H1 (cell line): ENCODE measurements at regions not wholly inside any gene's neighbourhood (a gene's known extent, or its start where the extent isn't known, plus 50 kb on each side); places are given as distances from the start of the nearest gene placed in this dataset.

ENCODE experiments used
- CTCF ChIA-PET: fragments of 300-600 bp; sonication (Branson Sonifier 250); formaldehyde crosslinking; loops from one replicate; lab custom pipeline; 2021; ENCODE audit not compliant: partially characterized antibody; lab: Charles Lee
- POLR2A ChIA-PET: fragments of 300-600 bp; sonication (Branson Sonifier 250); formaldehyde crosslinking; loops from one replicate; lab custom pipeline; 2021; ENCODE audit warnings: inconsistent platforms; ENCODE audit not compliant: partially characterized antibody; lab: Charles Lee
- DNase-seq, 2 experiments: peaks; one replicate each; pipeline versions ENCODE4 v3.0.0 to v3.0.0-alpha.2; 2010 to 2022; ENCODE audit warnings: low spot score in 2 of 2, low read depth in 1 of 2, mixed read lengths in 1 of 2
- FAIRE-seq: peaks from 2 replicates; lab custom pipeline; 2011; peaks lifted over from hg19 to GRCh38; lab: Jason Lieb, UNC
- H2AFZ ChIP-seq: 2 replicates; pipeline ENCODE4 v1.8.1; 2012; ENCODE audit warnings: low read length, inconsistent platforms
- H2AK5ac ChIP-seq: 2 replicates; pipeline ENCODE4 v1.6.1; 2013; ENCODE audit warnings: low read depth, low read length
- H2BK120ac ChIP-seq: replicated peaks from 2 replicates; pipeline ENCODE3; 2013; ENCODE audit warnings: low read depth, low read length, inconsistent platforms
- H2BK12ac ChIP-seq: 2 replicates; pipeline ENCODE4 v1.6.1; 2013; ENCODE audit warnings: low read depth, low read length
- H2BK15ac ChIP-seq: 2 replicates; pipeline ENCODE4 v1.6.1; 2013; ENCODE audit warnings: low read length
- H2BK20ac ChIP-seq: 2 replicates; pipeline ENCODE4 v1.6.1; 2013; ENCODE audit warnings: low read length
- H2BK5ac ChIP-seq: 2 replicates; pipeline ENCODE4 v1.6.1; 2013; ENCODE audit warnings: low read depth, low read length
- H3K14ac ChIP-seq: 2 replicates; pipeline ENCODE4 v1.6.1; 2013; ENCODE audit warnings: inconsistent platforms; ENCODE audit not compliant: insufficient read length
- H3K18ac ChIP-seq: 2 replicates; pipeline ENCODE4 v1.6.1; 2013; ENCODE audit warnings: low read length; ENCODE audit errors: extremely low read depth
- H3K23ac ChIP-seq: 2 replicates; pipeline ENCODE4 v1.6.1; 2013; ENCODE audit warnings: inconsistent platforms; ENCODE audit not compliant: insufficient read length
- H3K23me2 ChIP-seq: 2 replicates; pipeline ENCODE4 v1.6.1; 2013; ENCODE audit warnings: low read depth, low read length
- H3K27ac ChIP-seq: 2 replicates; pipeline ENCODE4 v1.6.1; 2011; ENCODE audit warnings: low read depth, low read length, inconsistent platforms
- H3K27me3 ChIP-seq, 4 experiments: replicated peaks in 1 of 4; 1 replicate in 1 of 4; 2 replicates in 3 of 4; pipeline versions ENCODE4 v1.6.1 to v1.8.1; 2011 to 2013; ENCODE audit warnings: low read length in 3 of 4, mild to moderate bottlenecking in 3 of 4, inconsistent platforms in 2 of 4, mixed read lengths in 2 of 4, moderate library complexity in 1 of 4; ENCODE audit not compliant: control insufficient read depth in 3 of 4, insufficient read depth in 3 of 4; ENCODE audit errors: extremely low read depth in 1 of 4
- H3K36me3 ChIP-seq, 4 experiments: 2 replicates each; pipeline versions ENCODE4 v1.6.1 to v1.8.1; 2011 to 2013; ENCODE audit warnings: mild to moderate bottlenecking in 4 of 4, low read length in 3 of 4, moderate library complexity in 2 of 4, control low read depth in 1 of 4, inconsistent platforms in 1 of 4; ENCODE audit not compliant: insufficient read depth in 4 of 4, control insufficient read depth in 2 of 4
- H3K4ac ChIP-seq: replicated peaks from 2 replicates; pipeline ENCODE3; 2013; ENCODE audit warnings: low read length, low read depth, mixed read lengths, inconsistent platforms; ENCODE audit not compliant: insufficient read length
- H3K4me1 ChIP-seq, 4 experiments: replicated peaks in 1 of 4; 1 replicate in 1 of 4; 2 replicates in 3 of 4; pipeline versions ENCODE4 v1.6.1 to v1.8.1; 2011 to 2013; ENCODE audit warnings: low read length in 3 of 4, inconsistent platforms in 2 of 4, mixed read lengths in 1 of 4; ENCODE audit not compliant: insufficient read depth in 4 of 4, control insufficient read depth in 3 of 4
- H3K4me2 ChIP-seq, 2 experiments: 2 replicates each; pipeline versions ENCODE4 v1.6.1 to v1.8.1; 2011 to 2013; ENCODE audit warnings: low read depth in 2 of 2, low read length in 2 of 2, control low read depth in 1 of 2, inconsistent platforms in 1 of 2, mild to moderate bottlenecking in 1 of 2; ENCODE audit not compliant: insufficient read depth in 1 of 2
- H3K4me3 ChIP-seq, 4 experiments: fragments of 200-600, 300-600 bp in 1 of 4; sonication (generic), shearing (Covaris generic), sonication (Bioruptor Twin) in 1 of 4; 2 replicates each; pipeline versions ENCODE4 v1.5.1 to v1.8.1; 2011 to 2016; ENCODE audit warnings: low read length in 4 of 4, low read depth in 3 of 4, control low read depth in 2 of 4, inconsistent platforms in 2 of 4, mild to moderate bottlenecking in 2 of 4, mixed read lengths in 1 of 4, moderate library complexity in 1 of 4; ENCODE audit not compliant: insufficient read depth in 2 of 4; ENCODE audit errors: extremely low read depth in 1 of 4
- H3K56ac ChIP-seq: replicated peaks from 2 replicates; pipeline ENCODE3; 2013; ENCODE audit warnings: low read depth, mild to moderate bottlenecking, mixed read lengths, low read length, inconsistent platforms; ENCODE audit not compliant: insufficient read length
- H3K79me1 ChIP-seq: 2 replicates; pipeline ENCODE4 v1.6.1; 2013; ENCODE audit warnings: low read depth, low read length, control low read depth
- H3K79me2 ChIP-seq, 2 experiments: 2 replicates each; pipeline versions ENCODE4 v1.6.1 to v1.8.1; 2012 to 2013; ENCODE audit warnings: low read length in 2 of 2, mild to moderate bottlenecking in 2 of 2, inconsistent platforms in 1 of 2; ENCODE audit not compliant: insufficient read depth in 2 of 2, control insufficient read depth in 1 of 2
- H3K9ac ChIP-seq, 4 experiments: replicated peaks in 1 of 4; 1 replicate in 1 of 4; 2 replicates in 3 of 4; pipeline versions ENCODE4 v1.6.1 to v1.8.1; 2011 to 2013; ENCODE audit warnings: low read depth in 3 of 4, low read length in 3 of 4, control low read depth in 2 of 4, mild to moderate bottlenecking in 2 of 4, moderate library complexity in 2 of 4, inconsistent platforms in 1 of 4; ENCODE audit errors: extremely low read depth in 1 of 4
- H3K9me3 ChIP-seq, 2 experiments: 2 replicates each; pipeline versions ENCODE4 v1.6.1 to v1.8.1; 2012 to 2013; ENCODE audit warnings: mild to moderate bottlenecking in 2 of 2, moderate library complexity in 2 of 2, control low read depth in 1 of 2, inconsistent platforms in 1 of 2, low read depth in 1 of 2, low read length in 1 of 2, mixed read lengths in 1 of 2; ENCODE audit not compliant: insufficient read depth in 2 of 2
- H4K20me1 ChIP-seq, 2 experiments: replicated peaks in 1 of 2; 2 replicates each; pipeline versions ENCODE3 to v1.8.1; 2011 to 2013; ENCODE audit warnings: inconsistent platforms in 2 of 2, low read length in 2 of 2, mild to moderate bottlenecking in 1 of 2; ENCODE audit not compliant: insufficient read depth in 2 of 2, control insufficient read depth in 1 of 2
- H4K5ac ChIP-seq: 2 replicates; pipeline ENCODE4 v1.6.1; 2013; ENCODE audit warnings: low read length, low read depth, mixed read lengths, inconsistent platforms; ENCODE audit not compliant: insufficient read length
- H4K8ac ChIP-seq: 2 replicates; pipeline ENCODE4 v1.8.0; 2013; ENCODE audit warnings: mild to moderate bottlenecking, moderate library complexity, low read length, inconsistent platforms; ENCODE audit not compliant: insufficient read depth; ENCODE audit errors: extremely low read depth
- H4K91ac ChIP-seq: replicated peaks from 2 replicates; pipeline ENCODE3; 2013; ENCODE audit warnings: low read length, mixed read lengths, inconsistent platforms; ENCODE audit not compliant: insufficient read length
- BRCA1 ChIP-seq: IDR thresholded peaks from 2 replicates; pipeline ENCODE4 v1.6.1; 2012; ENCODE audit warnings: low read depth, low read length, improper control_type of control experiment
- CEBPB ChIP-seq: IDR thresholded peaks from 2 replicates; pipeline ENCODE4 v1.6.1; 2012; ENCODE audit warnings: low read depth, low read length
- EGR1 ChIP-seq: IDR thresholded peaks from 2 replicates; pipeline ENCODE4 v1.6.1; 2011; ENCODE audit warnings: low read depth, low read length, borderline replicate concordance
- EP300 ChIP-seq, 2 experiments: IDR thresholded peaks; 1 replicate in 1 of 2; 2 replicates in 1 of 2; pipeline ENCODE4 v1.6.1; 2011 to 2012; ENCODE audit warnings: low read depth in 2 of 2, low read length in 2 of 2, mild to moderate bottlenecking in 2 of 2, borderline replicate concordance in 1 of 2, inconsistent platforms in 1 of 2, moderate library complexity in 1 of 2
- GTF2F1 ChIP-seq: IDR thresholded peaks from 2 replicates; pipeline ENCODE4 v1.6.1; 2012; ENCODE audit warnings: low read depth, low read length, improper control_type of control experiment, borderline replicate concordance
- JUN ChIP-seq: IDR thresholded peaks from 2 replicates; pipeline ENCODE4 v1.6.1; 2011; ENCODE audit warnings: low read depth, mild to moderate bottlenecking, improper control_type of control experiment, low read length
- KDM1A ChIP-seq: fragments of 200-600, 300-600 bp; sonication (generic); IDR thresholded peaks from 2 replicates; pipeline ENCODE4 v1.7.1; 2016; ENCODE audit warnings: mild to moderate bottlenecking, low read length, borderline replicate concordance
- NANOG ChIP-seq: IDR thresholded peaks from 2 replicates; pipeline ENCODE4 v1.6.1; 2011; ENCODE audit warnings: low read length, low read depth, mild to moderate bottlenecking, inconsistent platforms; ENCODE audit not compliant: insufficient read depth, poor library complexity, severe bottlenecking
- NRF1 ChIP-seq: IDR thresholded peaks from 2 replicates; pipeline ENCODE4 v1.6.1; 2011; ENCODE audit warnings: mild to moderate bottlenecking, low read depth, low read length, improper control_type of control experiment
- PHF8 ChIP-seq: fragments of 200-600 bp; sonication (generic); conservative IDR thresholded peaks from 2 replicates; pipeline ENCODE4 v1.7.1; 2012; ENCODE audit warnings: low read depth, mild to moderate bottlenecking, inconsistent platforms, low read length, moderate library complexity
- RXRA ChIP-seq: IDR thresholded peaks from 2 replicates; pipeline ENCODE4 v1.6.1; 2011; ENCODE audit warnings: low read depth, mild to moderate bottlenecking, low read length, moderate library complexity; ENCODE audit not compliant: insufficient read depth
- SUZ12 ChIP-seq: fragments of 200-600 bp; sonication (generic); IDR thresholded peaks from 2 replicates; pipeline ENCODE4 v1.6.1; 2012; ENCODE audit warnings: mild to moderate bottlenecking, inconsistent platforms, low read length, moderate library complexity, mixed read lengths
- TAF1 ChIP-seq: IDR thresholded peaks from 2 replicates; pipeline ENCODE4 v1.6.1; 2011; ENCODE audit warnings: mild to moderate bottlenecking, low read depth, low read length
- TBP ChIP-seq: IDR thresholded peaks from 2 replicates; pipeline ENCODE4 v1.6.1; 2011; ENCODE audit warnings: low read depth, low read length, improper control_type of control experiment
- TCF12 ChIP-seq: IDR thresholded peaks from 2 replicates; pipeline ENCODE4 v1.6.1; 2011; ENCODE audit warnings: low read depth, mild to moderate bottlenecking, low read length
- TEAD4 ChIP-seq: IDR thresholded peaks from 2 replicates; pipeline ENCODE4 v1.6.1; 2012; ENCODE audit warnings: low read depth, low read length, inconsistent platforms, mixed read lengths
- TF ChIP-seq, protein P1 (sequence below): IDR thresholded peaks from 2 replicates; pipeline ENCODE4 v1.6.1; 2012; ENCODE audit warnings: inconsistent platforms

DNA sequence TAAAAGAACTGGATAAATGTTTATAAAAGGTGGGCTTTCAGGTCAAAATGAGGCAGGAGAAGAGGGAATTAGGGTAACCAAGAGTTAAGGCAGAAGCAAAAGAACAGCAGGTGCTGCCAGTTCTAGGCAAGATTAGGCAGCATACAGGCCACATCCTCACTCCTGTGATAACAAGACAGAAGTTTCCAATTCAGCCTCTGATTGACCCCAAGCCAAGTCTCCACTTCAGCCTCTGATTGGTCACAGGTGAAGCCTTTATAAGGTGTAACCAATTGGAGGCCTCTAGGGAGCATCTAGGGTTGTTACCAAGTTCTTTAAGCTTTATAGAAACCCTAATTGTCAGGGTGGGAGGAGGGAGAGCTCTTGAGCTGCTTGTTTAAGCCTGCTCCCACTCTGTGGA is 160.8 kb downstream of the MATN1 start:
- no peak overlapping the region for H3K56ac ChIP-seq
- H2BK20ac ChIP-seq, result no peak overlapping the region
- no peak overlapping the region for H2AK5ac ChIP-seq
- H3K18ac ChIP-seq, result no peak overlapping the region
- no peaks in the 10 kb centered on the region for H3K4me1 ChIP-seq
- no peak overlapping the region for H2BK120ac ChIP-seq
- FAIRE-seq (no peak), DNase-seq (no peak)
- H3K9me3 ChIP-seq, result peaks cover 2 to 21% of the 10 kb centered on the region in 2 experiments; a peak in 3 of 4 replicates
- ChIA-PET POLR2A (no interaction called here), CTCF (no interaction called here)
- no peak overlapping the region for H4K5ac ChIP-seq
- H4K91ac ChIP-seq, result no peak overlapping the region
- H3K4me2 ChIP-seq, result no peak overlapping the region
- H2BK5ac ChIP-seq, result no peak overlapping the region
- no peak overlapping the region for H3K14ac ChIP-seq
- no peak overlapping the region for H3K4ac ChIP-seq
- no peak overlapping the region for H3K23ac ChIP-seq
- no peak for TF ChIP-seq TAF1
- no peak for TF ChIP-seq NRF1
- TF ChIP-seq EGR1, result no peak
- TF ChIP-seq EP300 (IDR thresholded peaks at IDR 0.05; ENCODE audit: borderline replicate concordance in 1 of 2, low read depth in 2 of 2, low read length in 2 of 2), result no peak
- no peak for TF ChIP-seq TCF12
- TF ChIP-seq RXRA, result no peak
- TF ChIP-seq SUZ12, result no peak
- TF ChIP-seq, protein P1, sequence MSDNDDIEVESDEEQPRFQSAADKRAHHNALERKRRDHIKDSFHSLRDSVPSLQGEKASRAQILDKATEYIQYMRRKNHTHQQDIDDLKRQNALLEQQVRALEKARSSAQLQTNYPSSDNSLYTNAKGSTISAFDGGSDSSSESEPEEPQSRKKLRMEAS, result no peak
- no peak for TF ChIP-seq TBP
- no peak for TF ChIP-seq KDM1A
- TF ChIP-seq BRCA1, result no peak
- no peak for TF ChIP-seq PHF8
- TF ChIP-seq NANOG, result no peak
- no peak for TF ChIP-seq TEAD4
- TF ChIP-seq CEBPB, result no peak
- TF ChIP-seq GTF2F1, result no peak
- TF ChIP-seq JUN, result no peak
- H4K8ac ChIP-seq, result no peak overlapping the region
- H3K79me2 ChIP-seq, result no peaks in the 10 kb centered on the region
- no peak overlapping the region for H2BK12ac ChIP-seq
- no peaks in the 10 kb centered on the region for H3K79me1 ChIP-seq
- no peak overlapping the region for H3K27ac ChIP-seq
- no peaks in the 10 kb centered on the region for H3K23me2 ChIP-seq
- H3K9ac ChIP-seq, result no peak overlapping the region
- no peaks in the 10 kb centered on the region for H3K36me3 ChIP-seq
- H2BK15ac ChIP-seq, result no peak overlapping the region
- no peaks in the 10 kb centered on the region for H4K20me1 ChIP-seq
- H3K27me3 ChIP-seq, result no peaks in the 10 kb centered on the region
- H2AFZ ChIP-seq, result no peak overlapping the region
- H3K4me3 ChIP-seq, result no peak overlapping the region
